ENCODE measurements at regions not wholly inside any gene's neighbourhood (a gene's known extent, or its start where the extent isn't known, plus 50 kb on each side); places are given as distances from the start of the nearest gene placed in this dataset.
"Not testable (repeated sequence)": the region's sequence is repeated elsewhere in the genome, so short reads cannot be mapped to it uniquely, and the experiment has no call there.

- DNase-seq, result no peak
These were observed 95.0 kb upstream of the TBX5 start for GRCh38 chr12:114500775-114501473.

GRCh38 chr12:114500131-114500530, 94.2 kb upstream of the TBX5 start:
- DNase-seq, result no peak

GRCh38 chr12:114499338-114499737, 93.4 kb upstream of the TBX5 start:
- DNase-seq, result no peak

GRCh38 chr12:114491916-114492315, 86.0 kb upstream of the TBX5 start:
- no peak for DNase-seq

- not testable (repeated sequence) for DNase-seq
These were observed 79.0 kb upstream of the TBX5 start for GRCh38 chr12:114484822-114485459.

- DNase-seq, result no peak
These were observed 78.1 kb upstream of the TBX5 start for GRCh38 chr12:114483996-114484395.

GRCh38 chr12:114481200-114481535, 75.2 kb upstream of the TBX5 start:
- no peak for DNase-seq

GRCh38 chr12:114480337-114481199, 74.6 kb upstream of the TBX5 start:
- no peak for DNase-seq

- DNase-seq, result no peak
These were observed 73.9 kb upstream of the TBX5 start for GRCh38 chr12:114479831-114480230.

- no peak for DNase-seq
These were observed 72.9 kb upstream of the TBX5 start for GRCh38 chr12:114478865-114479264.

GRCh38 chr12:114477989-114478395, 72.0 kb upstream of the TBX5 start:
- no peak for DNase-seq

- DNase-seq, result no peak
These were observed 70.2 kb upstream of the TBX5 start for GRCh38 chr12:114476159-114476558.

GRCh38 chr12:114473717-114474116, 67.8 kb upstream of the TBX5 start:
- no peak for DNase-seq

GRCh38 chr12:114473018-114473417, 67.1 kb upstream of the TBX5 start:
- no peak for DNase-seq

GRCh38 chr12:114457620-114458019, 51.7 kb upstream of the TBX5 start:
- DNase-seq, result no peak

Measured in effector CD4-positive, alpha-beta T cell (primary cell).